ENCODE measurements at regions not wholly inside any gene's neighbourhood (a gene's known extent, or its start where the extent isn't known, plus 50 kb on each side); places are given as distances from the start of the nearest gene placed in this dataset.

- TF ChIP-seq, protein P1, sequence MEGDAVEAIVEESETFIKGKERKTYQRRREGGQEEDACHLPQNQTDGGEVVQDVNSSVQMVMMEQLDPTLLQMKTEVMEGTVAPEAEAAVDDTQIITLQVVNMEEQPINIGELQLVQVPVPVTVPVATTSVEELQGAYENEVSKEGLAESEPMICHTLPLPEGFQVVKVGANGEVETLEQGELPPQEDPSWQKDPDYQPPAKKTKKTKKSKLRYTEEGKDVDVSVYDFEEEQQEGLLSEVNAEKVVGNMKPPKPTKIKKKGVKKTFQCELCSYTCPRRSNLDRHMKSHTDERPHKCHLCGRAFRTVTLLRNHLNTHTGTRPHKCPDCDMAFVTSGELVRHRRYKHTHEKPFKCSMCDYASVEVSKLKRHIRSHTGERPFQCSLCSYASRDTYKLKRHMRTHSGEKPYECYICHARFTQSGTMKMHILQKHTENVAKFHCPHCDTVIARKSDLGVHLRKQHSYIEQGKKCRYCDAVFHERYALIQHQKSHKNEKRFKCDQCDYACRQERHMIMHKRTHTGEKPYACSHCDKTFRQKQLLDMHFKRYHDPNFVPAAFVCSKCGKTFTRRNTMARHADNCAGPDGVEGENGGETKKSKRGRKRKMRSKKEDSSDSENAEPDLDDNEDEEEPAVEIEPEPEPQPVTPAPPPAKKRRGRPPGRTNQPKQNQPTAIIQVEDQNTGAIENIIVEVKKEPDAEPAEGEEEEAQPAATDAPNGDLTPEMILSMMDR (IDR thresholded peaks at IDR 0.05): no peak
- TF ChIP-seq POLR2A (IDR thresholded peaks at IDR 0.05): no peak
Measured at GRCh38 chr9:31078175-31078574, 1306.3 kb upstream of the ACO1 start.

Measured in thyroid gland (tissue), 4 donors.